H1 (cell line): ENCODE measurements at regions not wholly inside any gene's neighbourhood (a gene's known extent, or its start where the extent isn't known, plus 50 kb on each side); places are given as distances from the start of the nearest gene placed in this dataset.

ENCODE experiments used
- CTCF ChIA-PET: fragments of 300-600 bp; sonication (Branson Sonifier 250); formaldehyde crosslinking; loops from one replicate; lab custom pipeline; 2021; ENCODE audit not compliant: partially characterized antibody; lab: Charles Lee
- POLR2A ChIA-PET: fragments of 300-600 bp; sonication (Branson Sonifier 250); formaldehyde crosslinking; loops from one replicate; lab custom pipeline; 2021; ENCODE audit warnings: inconsistent platforms; ENCODE audit not compliant: partially characterized antibody; lab: Charles Lee
- DNase-seq, 2 experiments: peaks; one replicate each; pipeline versions ENCODE4 v3.0.0 to v3.0.0-alpha.2; 2010 to 2022; ENCODE audit warnings: low spot score in 2 of 2, low read depth in 1 of 2, mixed read lengths in 1 of 2
- FAIRE-seq: peaks from 2 replicates; lab custom pipeline; 2011; peaks lifted over from hg19 to GRCh38; lab: Jason Lieb, UNC
- H2AFZ ChIP-seq: 2 replicates; pipeline ENCODE4 v1.8.1; 2012; ENCODE audit warnings: low read length, inconsistent platforms
- H2AK5ac ChIP-seq: 2 replicates; pipeline ENCODE4 v1.6.1; 2013; ENCODE audit warnings: low read depth, low read length
- H2BK120ac ChIP-seq: replicated peaks from 2 replicates; pipeline ENCODE3; 2013; ENCODE audit warnings: low read depth, low read length, inconsistent platforms
- H2BK12ac ChIP-seq: 2 replicates; pipeline ENCODE4 v1.6.1; 2013; ENCODE audit warnings: low read depth, low read length
- H2BK15ac ChIP-seq: 2 replicates; pipeline ENCODE4 v1.6.1; 2013; ENCODE audit warnings: low read length
- H2BK20ac ChIP-seq: 2 replicates; pipeline ENCODE4 v1.6.1; 2013; ENCODE audit warnings: low read length
- H2BK5ac ChIP-seq: 2 replicates; pipeline ENCODE4 v1.6.1; 2013; ENCODE audit warnings: low read depth, low read length
- H3K14ac ChIP-seq: 2 replicates; pipeline ENCODE4 v1.6.1; 2013; ENCODE audit warnings: inconsistent platforms; ENCODE audit not compliant: insufficient read length
- H3K18ac ChIP-seq: 2 replicates; pipeline ENCODE4 v1.6.1; 2013; ENCODE audit warnings: low read length; ENCODE audit errors: extremely low read depth
- H3K23ac ChIP-seq: 2 replicates; pipeline ENCODE4 v1.6.1; 2013; ENCODE audit warnings: inconsistent platforms; ENCODE audit not compliant: insufficient read length
- H3K23me2 ChIP-seq: 2 replicates; pipeline ENCODE4 v1.6.1; 2013; ENCODE audit warnings: low read depth, low read length
- H3K27ac ChIP-seq: 2 replicates; pipeline ENCODE4 v1.6.1; 2011; ENCODE audit warnings: low read depth, low read length, inconsistent platforms
- H3K27me3 ChIP-seq, 4 experiments: replicated peaks in 1 of 4; 1 replicate in 1 of 4; 2 replicates in 3 of 4; pipeline versions ENCODE4 v1.6.1 to v1.8.1; 2011 to 2013; ENCODE audit warnings: low read length in 3 of 4, mild to moderate bottlenecking in 3 of 4, inconsistent platforms in 2 of 4, mixed read lengths in 2 of 4, moderate library complexity in 1 of 4; ENCODE audit not compliant: control insufficient read depth in 3 of 4, insufficient read depth in 3 of 4; ENCODE audit errors: extremely low read depth in 1 of 4
- H3K36me3 ChIP-seq, 4 experiments: 2 replicates each; pipeline versions ENCODE4 v1.6.1 to v1.8.1; 2011 to 2013; ENCODE audit warnings: mild to moderate bottlenecking in 4 of 4, low read length in 3 of 4, moderate library complexity in 2 of 4, control low read depth in 1 of 4, inconsistent platforms in 1 of 4; ENCODE audit not compliant: insufficient read depth in 4 of 4, control insufficient read depth in 2 of 4
- H3K4ac ChIP-seq: replicated peaks from 2 replicates; pipeline ENCODE3; 2013; ENCODE audit warnings: low read length, low read depth, mixed read lengths, inconsistent platforms; ENCODE audit not compliant: insufficient read length
- H3K4me1 ChIP-seq, 4 experiments: replicated peaks in 1 of 4; 1 replicate in 1 of 4; 2 replicates in 3 of 4; pipeline versions ENCODE4 v1.6.1 to v1.8.1; 2011 to 2013; ENCODE audit warnings: low read length in 3 of 4, inconsistent platforms in 2 of 4, mixed read lengths in 1 of 4; ENCODE audit not compliant: insufficient read depth in 4 of 4, control insufficient read depth in 3 of 4
- H3K4me2 ChIP-seq, 2 experiments: 2 replicates each; pipeline versions ENCODE4 v1.6.1 to v1.8.1; 2011 to 2013; ENCODE audit warnings: low read depth in 2 of 2, low read length in 2 of 2, control low read depth in 1 of 2, inconsistent platforms in 1 of 2, mild to moderate bottlenecking in 1 of 2; ENCODE audit not compliant: insufficient read depth in 1 of 2
- H3K4me3 ChIP-seq, 4 experiments: fragments of 200-600, 300-600 bp in 1 of 4; sonication (generic), shearing (Covaris generic), sonication (Bioruptor Twin) in 1 of 4; 2 replicates each; pipeline versions ENCODE4 v1.5.1 to v1.8.1; 2011 to 2016; ENCODE audit warnings: low read length in 4 of 4, low read depth in 3 of 4, control low read depth in 2 of 4, inconsistent platforms in 2 of 4, mild to moderate bottlenecking in 2 of 4, mixed read lengths in 1 of 4, moderate library complexity in 1 of 4; ENCODE audit not compliant: insufficient read depth in 2 of 4; ENCODE audit errors: extremely low read depth in 1 of 4
- H3K56ac ChIP-seq: replicated peaks from 2 replicates; pipeline ENCODE3; 2013; ENCODE audit warnings: low read depth, mild to moderate bottlenecking, mixed read lengths, low read length, inconsistent platforms; ENCODE audit not compliant: insufficient read length
- H3K79me1 ChIP-seq: 2 replicates; pipeline ENCODE4 v1.6.1; 2013; ENCODE audit warnings: low read depth, low read length, control low read depth
- H3K79me2 ChIP-seq, 2 experiments: 2 replicates each; pipeline versions ENCODE4 v1.6.1 to v1.8.1; 2012 to 2013; ENCODE audit warnings: low read length in 2 of 2, mild to moderate bottlenecking in 2 of 2, inconsistent platforms in 1 of 2; ENCODE audit not compliant: insufficient read depth in 2 of 2, control insufficient read depth in 1 of 2
- H3K9ac ChIP-seq, 4 experiments: replicated peaks in 1 of 4; 1 replicate in 1 of 4; 2 replicates in 3 of 4; pipeline versions ENCODE4 v1.6.1 to v1.8.1; 2011 to 2013; ENCODE audit warnings: low read depth in 3 of 4, low read length in 3 of 4, control low read depth in 2 of 4, mild to moderate bottlenecking in 2 of 4, moderate library complexity in 2 of 4, inconsistent platforms in 1 of 4; ENCODE audit errors: extremely low read depth in 1 of 4
- H3K9me3 ChIP-seq, 2 experiments: 2 replicates each; pipeline versions ENCODE4 v1.6.1 to v1.8.1; 2012 to 2013; ENCODE audit warnings: mild to moderate bottlenecking in 2 of 2, moderate library complexity in 2 of 2, control low read depth in 1 of 2, inconsistent platforms in 1 of 2, low read depth in 1 of 2, low read length in 1 of 2, mixed read lengths in 1 of 2; ENCODE audit not compliant: insufficient read depth in 2 of 2
- H4K20me1 ChIP-seq, 2 experiments: replicated peaks in 1 of 2; 2 replicates each; pipeline versions ENCODE3 to v1.8.1; 2011 to 2013; ENCODE audit warnings: inconsistent platforms in 2 of 2, low read length in 2 of 2, mild to moderate bottlenecking in 1 of 2; ENCODE audit not compliant: insufficient read depth in 2 of 2, control insufficient read depth in 1 of 2
- H4K5ac ChIP-seq: 2 replicates; pipeline ENCODE4 v1.6.1; 2013; ENCODE audit warnings: low read length, low read depth, mixed read lengths, inconsistent platforms; ENCODE audit not compliant: insufficient read length
- H4K8ac ChIP-seq: 2 replicates; pipeline ENCODE4 v1.8.0; 2013; ENCODE audit warnings: mild to moderate bottlenecking, moderate library complexity, low read length, inconsistent platforms; ENCODE audit not compliant: insufficient read depth; ENCODE audit errors: extremely low read depth
- H4K91ac ChIP-seq: replicated peaks from 2 replicates; pipeline ENCODE3; 2013; ENCODE audit warnings: low read length, mixed read lengths, inconsistent platforms; ENCODE audit not compliant: insufficient read length
- BRCA1 ChIP-seq: IDR thresholded peaks from 2 replicates; pipeline ENCODE4 v1.6.1; 2012; ENCODE audit warnings: low read depth, low read length, improper control_type of control experiment
- CBX8 ChIP-seq: fragments of 300-800, 300-1000 bp; sonication (generic); IDR thresholded peaks from 2 replicates; pipeline ENCODE4 v1.7.1; 2016; ENCODE audit warnings: low read depth, low read length, borderline replicate concordance
- CEBPB ChIP-seq: IDR thresholded peaks from 2 replicates; pipeline ENCODE4 v1.6.1; 2012; ENCODE audit warnings: low read depth, low read length
- CREB1 ChIP-seq: IDR thresholded peaks from 2 replicates; pipeline ENCODE4 v1.6.1; 2012; ENCODE audit warnings: inconsistent platforms
- EP300 ChIP-seq, 2 experiments: IDR thresholded peaks; 1 replicate in 1 of 2; 2 replicates in 1 of 2; pipeline ENCODE4 v1.6.1; 2011 to 2012; ENCODE audit warnings: low read depth in 2 of 2, low read length in 2 of 2, mild to moderate bottlenecking in 2 of 2, borderline replicate concordance in 1 of 2, inconsistent platforms in 1 of 2, moderate library complexity in 1 of 2
- HDAC2 ChIP-seq, 2 experiments: fragments of 300-600 bp in 1 of 2; sonication (generic) in 1 of 2; IDR thresholded peaks; 2 replicates each; pipeline ENCODE4 v1.6.1; 2011 to 2012; ENCODE audit warnings: low read depth in 2 of 2, low read length in 2 of 2, mild to moderate bottlenecking in 2 of 2, moderate library complexity in 2 of 2, borderline replicate concordance in 1 of 2, inconsistent platforms in 1 of 2
- HDAC6 ChIP-seq: IDR thresholded peaks from one replicate; pipeline ENCODE4 v1.7.1; 2012; ENCODE audit warnings: low read depth, mild to moderate bottlenecking, inconsistent platforms, low read length, moderate library complexity
- KDM5A ChIP-seq: fragments of 200-600 bp; IDR thresholded peaks from 2 replicates; pipeline ENCODE4 v1.7.1; 2012; ENCODE audit warnings: mild to moderate bottlenecking, low read length, inconsistent platforms, mixed read lengths
- NRF1 ChIP-seq: IDR thresholded peaks from 2 replicates; pipeline ENCODE4 v1.6.1; 2011; ENCODE audit warnings: mild to moderate bottlenecking, low read depth, low read length, improper control_type of control experiment
- POLR2A ChIP-seq, 2 experiments: IDR thresholded peaks; 1 replicate in 1 of 2; 2 replicates in 1 of 2; pipeline ENCODE4 v1.6.1; 2011; ENCODE audit warnings: low read depth in 2 of 2, low read length in 2 of 2, mild to moderate bottlenecking in 2 of 2; ENCODE audit errors: control extremely low read depth in 1 of 2
- RAD21 ChIP-seq, 2 experiments: IDR thresholded peaks in 1 of 2; conservative IDR thresholded peaks in 1 of 2; 2 replicates each; pipeline ENCODE4 v1.6.1; 2011; ENCODE audit warnings: low read depth in 2 of 2, low read length in 2 of 2, improper control_type of control experiment in 1 of 2, inconsistent platforms in 1 of 2, mild to moderate bottlenecking in 1 of 2, moderate library complexity in 1 of 2
- SIX5 ChIP-seq: IDR thresholded peaks from 2 replicates; pipeline ENCODE4 v1.6.1; 2011; ENCODE audit warnings: mild to moderate bottlenecking, low read depth, low read length
- TAF1 ChIP-seq: IDR thresholded peaks from 2 replicates; pipeline ENCODE4 v1.6.1; 2011; ENCODE audit warnings: mild to moderate bottlenecking, low read depth, low read length
- WGBS, 2 experiments: shearing (Covaris generic) in 1 of 2; methylation state at CpG; one replicate each; pipeline versions ENCODE4 v1.1.6 to v1.1.7; 2013 to 2015; ENCODE audit warnings: low lambda C conversion rate in 2 of 2, mixed read lengths in 2 of 2, inconsistent platforms in 1 of 2, low coverage in 1 of 2, missing lambda C conversion rate in 1 of 2; ENCODE audit not compliant: insufficient replicate concordance in 2 of 2, insufficient coverage in 1 of 2, insufficient read length in 1 of 2; ENCODE audit errors: extremely low coverage in 1 of 2, missing lambda C conversion rate in 1 of 2; 5-methylcytosine and 5-hydroxymethylcytosine counted together

DNA sequence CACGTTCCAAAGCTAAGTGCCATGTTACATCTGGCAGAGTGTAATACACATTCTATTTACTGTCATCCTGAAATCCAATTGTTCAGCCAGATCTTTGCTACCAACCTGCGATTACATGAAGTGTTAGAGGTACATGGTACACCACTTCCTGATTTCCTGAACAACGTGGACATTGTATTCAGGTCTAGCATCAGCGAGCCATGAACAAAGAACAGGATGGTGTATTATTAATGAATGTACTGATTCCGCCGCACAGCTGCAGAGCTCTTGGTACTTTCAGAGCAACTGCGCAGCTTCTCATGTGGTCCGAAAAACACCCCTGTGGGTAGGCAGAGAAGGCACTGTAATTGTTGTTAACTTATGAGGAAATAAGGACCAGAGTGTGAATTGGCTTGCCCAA lies 511.4 kb downstream of the AJAP1 start:
- H3K27me3 ChIP-seq = no peaks in the 10 kb centered on the region; a peak in 1 of 7 replicates
- FAIRE-seq = no peak
- H3K9me3 ChIP-seq = 0 out of 4 replicates have a peak, but pooled peaks cover 0 to 5% of the 10 kb centered on the region in 2 experiments
- CTCF ChIA-PET = interaction anchor here (1.1 to 1.8 kb wide), 3 partner anchors 28 to 512 kb away, joined by 3 to 4 read pairs (median 4); no protein-coding TSS in a partner anchor
- H3K4me3 ChIP-seq = no peak overlapping the region
- H3K23ac ChIP-seq = no peak overlapping the region
- no peak overlapping the region for H2BK5ac ChIP-seq
- H4K91ac ChIP-seq = no peak overlapping the region
- H3K4me2 ChIP-seq = no peak overlapping the region
- H4K8ac ChIP-seq = no peak overlapping the region
- no peak for DNase-seq
- no peaks in the 10 kb centered on the region for H3K79me2 ChIP-seq
- H4K20me1 ChIP-seq = no peaks in the 10 kb centered on the region
- no peak overlapping the region for H3K14ac ChIP-seq
- H3K36me3 ChIP-seq = no peaks in the 10 kb centered on the region
- WGBS, 2 experiments = 92% methylated on average over 8 of the region's 8 CpGs; no CpG with 5 or more reads in 1 of the 2 experiments
- POLR2A ChIA-PET = no interaction called here
- no peak overlapping the region for H2BK12ac ChIP-seq
- no peak overlapping the region for H3K4ac ChIP-seq
- no peak overlapping the region for H3K56ac ChIP-seq
- H4K5ac ChIP-seq = no peak overlapping the region
- no peak overlapping the region for H2AFZ ChIP-seq
- no peak overlapping the region for H2BK120ac ChIP-seq
- H3K27ac ChIP-seq = no peak overlapping the region
- no peak overlapping the region for H2BK15ac ChIP-seq
- no peak overlapping the region for H3K9ac ChIP-seq
- no peak overlapping the region for H2BK20ac ChIP-seq
- peaks cover 0 to 3% (median 0%) of the 10 kb centered on the region in 4 experiments; a peak in 1 of 7 replicates for H3K4me1 ChIP-seq
- no peaks in the 10 kb centered on the region for H3K23me2 ChIP-seq
- no peak overlapping the region for H2AK5ac ChIP-seq
- no peak overlapping the region for H3K18ac ChIP-seq
- H3K79me1 ChIP-seq = no peaks in the 10 kb centered on the region
- TF ChIP-seq HDAC6 (no peak), NRF1 (no peak), BRCA1 (no peak), KDM5A (no peak), CREB1 (no peak), RAD21 (IDR thresholded peaks at IDR 0.05 in 1 of 2, conservative IDR thresholded peaks at IDR 0.05 in 1 of 2; ENCODE audit: low read depth in 2 of 2, low read length in 2 of 2) (no peak), CEBPB (no peak), CBX8 (no peak), SIX5 (no peak), HDAC2 (IDR thresholded peaks at IDR 0.05; ENCODE audit: borderline replicate concordance in 1 of 2, low read depth in 2 of 2, low read length in 2 of 2) (no peak), EP300 (IDR thresholded peaks at IDR 0.05; ENCODE audit: borderline replicate concordance in 1 of 2, low read depth in 2 of 2, low read length in 2 of 2) (no peak), TAF1 (no peak), POLR2A (IDR thresholded peaks at IDR 0.05; ENCODE audit: control extremely low read depth in 1 of 2, low read depth in 2 of 2, low read length in 2 of 2) (no peak)
